Body of pancreas (tissue), 4 donors: ENCODE measurements at regions not wholly inside any gene's neighbourhood (a gene's known extent, or its start where the extent isn't known, plus 50 kb on each side); places are given as distances from the start of the nearest gene placed in this dataset.

Experiments used
- CTCF ChIP-seq, 7 experiments: fragments of 450-650 bp in 4 of 7; fragments of 200-600 bp in 3 of 7; sonication (generic) in 3 of 7; IDR thresholded peaks; one replicate each; pipeline ENCODE4 v1.5.1; 2016 to 2019; ENCODE audit warnings: antibody characterized with exemption in 7 of 7
- POLR2A ChIP-seq, 3 donors: fragments of 450-650 bp; IDR thresholded peaks; one replicate each; pipeline ENCODE4 v1.6.1; 2016; ENCODE audit warnings: antibody characterized with exemption in 3 of 3, mild to moderate bottlenecking in 2 of 3

GRCh38 chr9:117543089-117543488 lies 128.2 kb upstream of the ASTN2 start:
- TF ChIP-seq CTCF (IDR thresholded peaks at IDR 0.05): no peak
- TF ChIP-seq POLR2A (IDR thresholded peaks at IDR 0.05): no peak
